ENCODE measurements at regions not wholly inside any gene's neighbourhood (a gene's known extent, or its start where the extent isn't known, plus 50 kb on each side); places are given as distances from the start of the nearest gene placed in this dataset.

GRCh38 chr14:28488684-28489083 lies 277.9 kb upstream of the FOXG1 start:
- Mint-ChIP-seq H3K27ac (no peak overlapping the region), H3K9me3 (ENCODE audit: insufficient read depth) (no peaks in the 10 kb centered on the region), H3K4me1 (no peaks in the 10 kb centered on the region), H3K4me3 (no peak overlapping the region), H3K27me3 (no peaks in the 10 kb centered on the region)
- Histone ChIP-seq H3K79me2 (ENCODE audit: control insufficient read depth, insufficient read depth, low read length) (no peaks in the 10 kb centered on the region), H3K4me1 (ENCODE audit: control insufficient read depth in 2 of 2, insufficient read depth in 2 of 2, low read length in 2 of 2) (no peaks in the 10 kb centered on the region), H2AFZ (ENCODE audit: insufficient read depth, low read depth, low read length, poor library complexity, severe bottlenecking) (no peak overlapping the region), H4K20me1 (ENCODE audit: control insufficient read depth, insufficient read depth, low read length, poor library complexity, severe bottlenecking) (no peaks in the 10 kb centered on the region), H3K27me3 (replicated peaks in 1 of 4; ENCODE audit: control extremely low read depth in 1 of 4, control insufficient read depth in 3 of 4, insufficient read depth in 4 of 4, low read length in 3 of 4) (no peaks in the 10 kb centered on the region), H3K27ac (ENCODE audit: low read length in 2 of 2) (no peak overlapping the region), H3K36me3 (replicated peaks in 1 of 2; ENCODE audit: control extremely low read depth in 1 of 2, control insufficient read depth in 1 of 2, extremely low read depth in 1 of 2, insufficient read depth in 2 of 2, low read length in 1 of 2) (no peaks in the 10 kb centered on the region), H3K4me3 (ENCODE audit: control extremely low read depth in 1 of 5, extremely low read depth in 1 of 5, insufficient read depth in 1 of 5, low read depth in 2 of 5, low read length in 4 of 5) (no peak overlapping the region), H3K4me2 (replicated peaks; ENCODE audit: low read depth, low read length, poor library complexity, severe bottlenecking) (no peak overlapping the region), H3K9ac (ENCODE audit: low read length) (no peak overlapping the region), H3K9me3 (ENCODE audit: control extremely low read depth in 1 of 3, control insufficient read depth in 2 of 3, insufficient read depth in 1 of 3, low read length in 2 of 3) (peaks cover 0 to 11% (median 0%) of the 10 kb centered on the region in 3 donors)
- TF ChIP-seq CTCF (IDR thresholded peaks at IDR 0.05): no peak
- no peak for TF ChIP-seq EZH2 (IDR thresholded peaks at IDR 0.05; ENCODE audit: borderline replicate concordance, insufficient read depth, low read depth, low read length, poor library complexity, severe bottlenecking)
- ATAC-seq (ENCODE audit: low read depth) (no peak), DNase-seq (no peak)
- ChIA-PET POLR2A (no interaction called here), CTCF (no interaction called here)
- intact Hi-C loops (cut with micrococcal nuclease): no loop called here

GRCh38 chr14:28493516-28493915 lies 273.1 kb upstream of the FOXG1 start:
- no peaks in the 10 kb centered on the region for H3K4me1 ChIP-seq (ENCODE audit: control insufficient read depth in 2 of 2, insufficient read depth in 2 of 2, low read length in 2 of 2)
- no peaks in the 10 kb centered on the region for H4K20me1 ChIP-seq (ENCODE audit: control insufficient read depth, insufficient read depth, low read length, poor library complexity, severe bottlenecking)
- H3K9ac ChIP-seq (ENCODE audit: low read length): no peak overlapping the region
- Mint-ChIP-seq H3K4me3 (no peak overlapping the region), H3K27ac (no peak overlapping the region), H3K27me3 (no peaks in the 10 kb centered on the region), H3K9me3 (ENCODE audit: insufficient read depth) (no peaks in the 10 kb centered on the region), H3K4me1 (no peaks in the 10 kb centered on the region)
- ChIA-PET CTCF (interaction anchor here (0.6 kb wide), 1 partner anchor 1060 kb away, joined by 3 read pairs; no protein-coding TSS in a partner anchor), POLR2A (no interaction called here)
- ATAC-seq (ENCODE audit: low read depth): no peak
- no peaks in the 10 kb centered on the region for H3K79me2 ChIP-seq (ENCODE audit: control insufficient read depth, insufficient read depth, low read length)
- no peaks in the 10 kb centered on the region for H3K36me3 ChIP-seq (replicated peaks in 1 of 2; ENCODE audit: control extremely low read depth in 1 of 2, control insufficient read depth in 1 of 2, extremely low read depth in 1 of 2, insufficient read depth in 2 of 2, low read length in 1 of 2)
- no peak overlapping the region for H3K4me3 ChIP-seq (ENCODE audit: control extremely low read depth in 1 of 5, extremely low read depth in 1 of 5, insufficient read depth in 1 of 5, low read depth in 2 of 5, low read length in 4 of 5)
- no peak for TF ChIP-seq CTCF (IDR thresholded peaks at IDR 0.05)
- H3K4me2 ChIP-seq (replicated peaks; ENCODE audit: low read depth, low read length, poor library complexity, severe bottlenecking): no peak overlapping the region
- WGBS (ENCODE audit: insufficient coverage): no CpG with 5 or more reads among the region's 3 CpGs
- no peak overlapping the region for H2AFZ ChIP-seq (ENCODE audit: insufficient read depth, low read depth, low read length, poor library complexity, severe bottlenecking)
- intact Hi-C loops (cut with micrococcal nuclease): no loop called here
- no peak for DNase-seq
- H3K27me3 ChIP-seq (replicated peaks in 1 of 4; ENCODE audit: control extremely low read depth in 1 of 4, control insufficient read depth in 3 of 4, insufficient read depth in 4 of 4, low read length in 3 of 4): no peaks in the 10 kb centered on the region
- H3K9me3 ChIP-seq (ENCODE audit: control extremely low read depth in 1 of 3, control insufficient read depth in 2 of 3, insufficient read depth in 1 of 3, low read length in 2 of 3): peaks cover 0 to 8% (median 0%) of the 10 kb centered on the region in 3 donors
- H3K27ac ChIP-seq (ENCODE audit: low read length in 2 of 2): no peak overlapping the region
